HL-60 (cell line): ENCODE measurements at regions not wholly inside any gene's neighbourhood (a gene's known extent, or its start where the extent isn't known, plus 50 kb on each side); places are given as distances from the start of the nearest gene placed in this dataset.

ENCODE experiments used
- DNase-seq, 2 experiments: peaks; one replicate each; pipeline ENCODE4 v3.0.0-alpha.2; 2010 to 2020; ENCODE audit warnings: low read depth in 1 of 2, low spot score in 1 of 2
- H3K27ac ChIP-seq: fragments of 250-450 bp; sonication (Bioruptor Pico); replicated peaks from 2 replicates; pipeline ENCODE4 v1.5.1; 2020; ENCODE audit warnings: mild to moderate bottlenecking, moderate library complexity
- H3K27me3 ChIP-seq: fragments of 250-450 bp; sonication (Bioruptor Pico); 2 replicates; pipeline ENCODE4 v1.5.1; 2021; ENCODE audit warnings: mild to moderate bottlenecking, moderate library complexity; ENCODE audit not compliant: insufficient read depth, poor library complexity, severe bottlenecking
- H3K4me3 ChIP-seq: replicated peaks from 2 replicates; pipeline ENCODE4 v1.5.1; 2011; ENCODE audit warnings: mild to moderate bottlenecking, control low read depth, low read length; ENCODE audit not compliant: insufficient read depth
- CTCF ChIP-seq: IDR thresholded peaks from one replicate; pipeline ENCODE4 v1.5.1; 2011; ENCODE audit warnings: low read length, control low read depth, inconsistent platforms; ENCODE audit not compliant: insufficient read depth
- GABPA ChIP-seq: IDR thresholded peaks from 2 replicates; pipeline ENCODE4 v1.6.1; 2012; ENCODE audit warnings: low read depth
- POLR2AphosphoS5 ChIP-seq: IDR thresholded peaks from 2 replicates; pipeline ENCODE4 v1.6.1; 2012; ENCODE audit warnings: low read depth
- REST ChIP-seq: IDR thresholded peaks from 2 replicates; pipeline ENCODE4 v1.6.1; 2012; ENCODE audit warnings: low read depth; ENCODE audit not compliant: insufficient replicate concordance
- SPI1 ChIP-seq: IDR thresholded peaks from 2 replicates; pipeline ENCODE4 v1.6.1; 2012; ENCODE audit warnings: low read depth, mild to moderate bottlenecking, borderline replicate concordance

- Histone ChIP-seq H3K27me3 (no peaks in the 10 kb centered on the region), H3K27ac (no peak overlapping the region), H3K4me3 (no peak overlapping the region)
- TF ChIP-seq CTCF (no peak), POLR2AphosphoS5 (no peak), SPI1 (no peak), GABPA (no peak), REST (no peak)
- DNase-seq = no peak
Measured at GRCh38 chr7:17016402-17017010, 134.7 kb upstream of the AGR3 start.

- TF ChIP-seq REST (no peak), GABPA (no peak), SPI1 (no peak), POLR2AphosphoS5 (no peak), CTCF (no peak)
- no peak for DNase-seq
- Histone ChIP-seq H3K27ac (no peak overlapping the region), H3K4me3 (no peak overlapping the region), H3K27me3 (no peaks in the 10 kb centered on the region)
Measured at GRCh38 chr7:17019106-17019505, 137.3 kb upstream of the AGR3 start.

- TF ChIP-seq CTCF = no peak
- TF ChIP-seq REST = no peak
- TF ChIP-seq POLR2AphosphoS5 = no peak
- TF ChIP-seq SPI1 = no peak
- TF ChIP-seq GABPA = no peak
- Histone ChIP-seq H3K27me3 (no peaks in the 10 kb centered on the region), H3K4me3 (no peak overlapping the region), H3K27ac (no peak overlapping the region)
- DNase-seq = no peak
Measured at GRCh38 chr7:17020250-17020649, 138.5 kb upstream of the AGR3 start.
